ENCODE measurements at regions not wholly inside any gene's neighbourhood (a gene's known extent, or its start where the extent isn't known, plus 50 kb on each side); places are given as distances from the start of the nearest gene placed in this dataset.

GRCh38 chr17:72545766-72546165 lies 424.9 kb downstream of the SOX9 start:
- no peak for DNase-seq

- no peak for DNase-seq
Measured at GRCh38 chr17:72553051-72553755, 432.4 kb downstream of the SOX9 start.

GRCh38 chr17:72554508-72554907 lies 433.7 kb downstream of the SOX9 start:
- DNase-seq: no peak

GRCh38 chr17:72555052-72555451 lies 434.2 kb downstream of the SOX9 start:
- no peak for DNase-seq

- peak; percentile 57 for DNase-seq
Measured at GRCh38 chr17:72556944-72557826, 436.4 kb downstream of the SOX9 start.

GRCh38 chr17:72558971-72559476 lies 438.2 kb downstream of the SOX9 start:
- DNase-seq: no peak

GRCh38 chr17:72560303-72561247 lies 439.8 kb downstream of the SOX9 start:
- peak; percentile 48 for DNase-seq

GRCh38 chr17:72561266-72561665 lies 440.4 kb downstream of the SOX9 start:
- no peak for DNase-seq

- no peak for DNase-seq
Measured at GRCh38 chr17:72561680-72562079, 440.9 kb downstream of the SOX9 start.

GRCh38 chr17:72562615-72563188 lies 441.9 kb downstream of the SOX9 start:
- no peak for DNase-seq

GRCh38 chr17:72563952-72564351 lies 443.1 kb downstream of the SOX9 start:
- DNase-seq: no peak

GRCh38 chr17:72565006-72565405 lies 444.2 kb downstream of the SOX9 start:
- no peak for DNase-seq

GRCh38 chr17:72565758-72566157 lies 444.9 kb downstream of the SOX9 start:
- no peak for DNase-seq

- no peak for DNase-seq
Measured at GRCh38 chr17:72566671-72567484, 446.1 kb downstream of the SOX9 start.

GRCh38 chr17:72567774-72568173 lies 447.0 kb downstream of the SOX9 start:
- DNase-seq: no peak

- no peak for DNase-seq
Measured at GRCh38 chr17:72569148-72569946, 448.5 kb downstream of the SOX9 start.

GRCh38 chr17:72571813-72572396 lies 451.1 kb downstream of the SOX9 start:
- no peak for DNase-seq

GRCh38 chr17:72572604-72573491 lies 452.0 kb downstream of the SOX9 start:
- no peak for DNase-seq

All from muscle of arm (tissue), 1 donor.